ENCODE measurements at regions not wholly inside any gene's neighbourhood (a gene's known extent, or its start where the extent isn't known, plus 50 kb on each side); places are given as distances from the start of the nearest gene placed in this dataset.

- H3K36me3 ChIP-seq: no peaks in the 10 kb centered on the region
- no peak overlapping the region for H3K4me3 ChIP-seq
- H3K9me3 ChIP-seq: no peaks in the 10 kb centered on the region
- no peaks in the 10 kb centered on the region for H3K4me1 ChIP-seq (ENCODE audit: control insufficient read depth in 1 of 2, low read depth in 2 of 2)
- TF ChIP-seq CTCF (IDR thresholded peaks at IDR 0.05): no peak
- ATAC-seq (ENCODE audit: insufficient number of reproducible peaks, low FRiP score, low read depth) (no peak), DNase-seq (ENCODE audit: low spot score) (no peak)
- H3K27ac ChIP-seq: no peak overlapping the region
- no peaks in the 10 kb centered on the region for H3K27me3 ChIP-seq (replicated peaks; ENCODE audit: insufficient read depth)
Observed at GRCh38 chr3:184485241-184485640, 76.3 kb upstream of the EPHB3 start.

- ATAC-seq (ENCODE audit: insufficient number of reproducible peaks, low FRiP score, low read depth) (no peak), DNase-seq (ENCODE audit: low spot score) (no peak)
- Histone ChIP-seq H3K36me3 (no peaks in the 10 kb centered on the region), H3K9me3 (no peaks in the 10 kb centered on the region), H3K4me1 (ENCODE audit: control insufficient read depth in 1 of 2, low read depth in 2 of 2) (no peaks in the 10 kb centered on the region), H3K4me3 (no peak overlapping the region), H3K27ac (no peak overlapping the region), H3K27me3 (replicated peaks; ENCODE audit: insufficient read depth) (no peaks in the 10 kb centered on the region)
- no peak for TF ChIP-seq CTCF (IDR thresholded peaks at IDR 0.05)
Observed at GRCh38 chr3:184485906-184486305, 75.7 kb upstream of the EPHB3 start.

DNA sequence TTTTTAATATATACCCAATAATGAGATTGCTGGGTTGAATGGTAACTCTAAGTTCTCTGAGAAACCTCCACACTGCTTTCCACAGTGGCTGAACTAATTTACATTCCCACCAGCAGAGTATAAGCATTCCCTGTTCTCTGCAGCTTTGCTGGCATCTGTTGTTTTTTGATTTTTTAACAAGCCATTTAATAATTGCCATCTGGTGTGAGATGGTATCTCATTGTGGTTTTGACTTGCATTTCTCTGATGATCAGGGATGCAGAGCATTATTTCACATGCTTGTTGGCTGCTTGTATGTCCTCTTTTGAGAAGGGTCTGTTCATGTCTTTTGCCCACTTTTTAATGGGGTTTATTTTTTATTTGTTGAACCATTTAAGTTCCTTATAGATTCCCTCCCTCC is 75.0 kb upstream of the EPHB3 start:
- ATAC-seq (ENCODE audit: insufficient number of reproducible peaks, low FRiP score, low read depth): no peak
- no peaks in the 10 kb centered on the region for H3K27me3 ChIP-seq (replicated peaks; ENCODE audit: insufficient read depth)
- no peak for DNase-seq (ENCODE audit: low spot score)
- H3K36me3 ChIP-seq: no peaks in the 10 kb centered on the region
- no peak for TF ChIP-seq CTCF (IDR thresholded peaks at IDR 0.05)
- no peak overlapping the region for H3K4me3 ChIP-seq
- H3K9me3 ChIP-seq: no peaks in the 10 kb centered on the region
- no peaks in the 10 kb centered on the region for H3K4me1 ChIP-seq (ENCODE audit: control insufficient read depth in 1 of 2, low read depth in 2 of 2)
- H3K27ac ChIP-seq: no peak overlapping the region

DNA sequence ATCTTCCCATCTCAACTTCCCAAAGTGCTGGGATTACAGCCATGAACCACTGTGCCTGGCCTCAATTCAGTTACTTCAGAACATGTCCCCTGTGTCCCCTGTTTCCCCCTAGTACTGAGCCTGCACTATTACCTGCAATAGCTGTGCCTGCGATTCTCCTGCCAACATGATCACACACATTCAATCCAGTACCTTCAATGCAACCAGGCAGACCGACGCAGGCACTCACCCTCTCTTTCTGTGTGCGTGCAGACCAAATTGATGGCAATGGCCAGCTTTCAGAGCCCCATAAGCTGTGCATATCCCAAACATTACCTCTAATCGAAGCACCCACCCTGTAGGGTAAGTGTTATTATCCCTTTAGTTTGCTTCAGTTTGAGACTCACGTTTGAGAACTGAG is 73.0 kb upstream of the EPHB3 start:
- DNase-seq (ENCODE audit: low spot score) (no peak), ATAC-seq (ENCODE audit: insufficient number of reproducible peaks, low FRiP score, low read depth) (no peak)
- Histone ChIP-seq H3K9me3 (no peaks in the 10 kb centered on the region), H3K27me3 (replicated peaks; ENCODE audit: insufficient read depth) (no peaks in the 10 kb centered on the region), H3K4me1 (ENCODE audit: control insufficient read depth in 1 of 2, low read depth in 2 of 2) (peaks cover 0 to 5% of the 10 kb centered on the region in 2 donors), H3K27ac (no peak overlapping the region), H3K4me3 (no peak overlapping the region), H3K36me3 (no peaks in the 10 kb centered on the region)
- TF ChIP-seq CTCF (IDR thresholded peaks at IDR 0.05): no peak

DNA sequence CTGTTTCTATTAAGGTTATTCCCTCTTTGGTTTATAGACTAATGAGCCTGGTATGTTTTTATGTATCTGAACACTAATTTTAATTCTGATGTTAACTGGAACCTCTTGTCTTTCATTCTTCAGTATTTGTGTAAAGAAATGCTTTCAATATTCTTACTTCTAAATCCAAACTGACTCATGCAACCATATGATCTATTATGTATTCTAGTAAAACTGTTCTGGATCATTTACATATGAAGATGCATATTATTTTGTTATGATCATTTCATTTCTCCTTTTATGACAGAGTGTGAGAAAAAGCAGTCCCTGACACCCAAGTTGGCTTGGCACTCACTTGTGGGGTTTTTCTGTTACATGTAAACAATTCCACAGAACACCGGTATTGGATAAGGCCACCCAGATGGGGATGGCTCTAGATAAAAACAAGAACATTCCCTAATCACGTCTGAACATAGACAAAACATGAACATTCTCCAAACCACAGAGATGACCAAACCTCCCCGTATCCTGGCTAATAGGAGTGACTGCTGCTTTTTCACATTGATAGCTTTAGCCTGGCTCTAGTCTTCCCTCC is 72.2 kb upstream of the EPHB3 start:
- DNase-seq (ENCODE audit: low spot score) (no peak), ATAC-seq (ENCODE audit: insufficient number of reproducible peaks, low FRiP score, low read depth) (no peak)
- no peaks in the 10 kb centered on the region for H3K9me3 ChIP-seq
- H3K27ac ChIP-seq: no peak overlapping the region
- H3K36me3 ChIP-seq: no peaks in the 10 kb centered on the region
- H3K4me1 ChIP-seq (ENCODE audit: control insufficient read depth in 1 of 2, low read depth in 2 of 2): peaks cover 0 to 5% of the 10 kb centered on the region in 2 donors
- TF ChIP-seq CTCF (IDR thresholded peaks at IDR 0.05): no peak
- H3K27me3 ChIP-seq (replicated peaks; ENCODE audit: insufficient read depth): no peaks in the 10 kb centered on the region
- no peak overlapping the region for H3K4me3 ChIP-seq
